Skeletal muscle satellite cell (primary cell): ENCODE measurements at regions not wholly inside any gene's neighbourhood (a gene's known extent, or its start where the extent isn't known, plus 50 kb on each side); places are given as distances from the start of the nearest gene placed in this dataset.

Experiments used
- H3K27me3 ChIP-seq: 2 replicates; pipeline ENCODE4 v1.7.0; 2013; ENCODE audit warnings: low read length; ENCODE audit not compliant: control insufficient read depth, insufficient read depth
- H3K36me3 ChIP-seq: 2 replicates; pipeline ENCODE4 v1.7.0; 2013; ENCODE audit warnings: mild to moderate bottlenecking, control low read depth, low read length; ENCODE audit not compliant: insufficient read depth
- H3K4me1 ChIP-seq: 2 replicates; pipeline ENCODE4 v1.7.0; 2013; ENCODE audit warnings: low read length; ENCODE audit not compliant: control insufficient read depth, insufficient read depth
- H3K4me2 ChIP-seq: 2 replicates; pipeline ENCODE4 v1.7.0; 2013; ENCODE audit warnings: mild to moderate bottlenecking, low read length
- H3K4me3 ChIP-seq: 2 replicates; pipeline ENCODE4 v1.7.0; 2013; ENCODE audit warnings: low read length
- H3K9ac ChIP-seq: 2 replicates; pipeline ENCODE4 v1.7.0; 2013; ENCODE audit warnings: mild to moderate bottlenecking, low read depth, low read length, moderate library complexity
- H3K9me3 ChIP-seq: replicated peaks from 2 replicates; pipeline ENCODE4 v1.7.0; 2013; ENCODE audit warnings: mild to moderate bottlenecking, control low read depth, low read length

DNA sequence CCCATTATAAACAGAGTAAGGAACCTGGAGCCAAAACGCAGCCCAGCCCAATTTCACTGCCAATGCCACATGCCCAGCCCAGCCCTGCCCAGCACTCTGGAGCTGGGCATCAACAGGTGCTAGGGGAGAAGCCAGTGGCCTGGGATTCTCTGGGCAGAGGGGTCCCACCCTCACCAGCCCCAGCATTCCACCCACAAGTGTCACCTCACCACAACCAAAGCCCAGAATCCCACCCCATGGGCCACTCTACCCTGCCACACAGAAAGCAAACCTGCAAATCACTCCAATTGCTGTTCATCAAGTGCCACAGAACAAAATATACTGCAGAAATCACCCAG is 102.5 kb upstream of the CDH5 start:
- H3K27me3 ChIP-seq: peaks cover 7% of the 10 kb centered on the region
- H3K4me1 ChIP-seq: peaks cover 17% of the 10 kb centered on the region
- no peaks in the 10 kb centered on the region for H3K36me3 ChIP-seq
- H3K9me3 ChIP-seq: no peaks in the 10 kb centered on the region
- H3K9ac ChIP-seq: no peak overlapping the region
- no peak overlapping the region for H3K4me2 ChIP-seq
- H3K4me3 ChIP-seq: no peak overlapping the region

DNA sequence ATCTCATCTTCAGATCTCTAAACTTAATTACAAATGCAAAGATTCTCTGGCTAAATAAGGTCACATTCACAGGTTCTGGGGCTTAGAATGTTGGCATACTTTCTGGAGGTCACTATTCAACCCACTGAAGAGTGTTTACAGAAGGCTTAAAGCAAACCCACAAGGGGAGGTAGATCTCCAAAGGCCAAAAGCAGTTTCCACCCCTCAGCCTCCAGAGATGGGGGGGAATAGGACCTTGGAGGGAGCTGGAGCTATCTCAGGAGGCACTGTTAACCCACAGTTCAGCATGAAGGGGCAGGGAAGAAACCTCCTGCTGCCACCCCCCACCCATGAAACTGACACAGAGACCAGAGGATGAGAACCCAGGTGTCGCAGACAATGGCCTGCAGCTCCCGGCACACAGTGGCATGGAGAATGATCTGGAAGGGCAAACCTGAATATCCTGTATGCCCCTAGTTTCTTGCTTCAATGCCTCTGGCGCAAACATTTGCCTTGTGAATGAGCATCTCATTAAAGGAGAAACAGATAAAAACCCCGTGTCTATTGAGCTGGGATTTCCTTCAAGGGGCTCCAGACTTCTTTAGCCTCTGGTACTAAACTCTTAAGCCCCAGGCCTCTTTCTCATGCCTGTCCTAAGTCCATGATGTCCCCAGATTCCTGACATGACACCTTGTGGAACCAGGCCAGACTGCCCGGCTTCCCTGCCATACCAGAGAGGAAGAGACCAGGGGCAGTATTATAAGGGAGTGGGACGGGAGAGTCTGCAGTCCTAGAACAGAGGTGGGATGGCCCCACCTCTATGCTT is 103.1 kb upstream of the CDH5 start:
- Histone ChIP-seq H3K4me1 (peaks cover 17% of the 10 kb centered on the region), H3K4me2 (no peak overlapping the region), H3K9ac (no peak overlapping the region)

DNA sequence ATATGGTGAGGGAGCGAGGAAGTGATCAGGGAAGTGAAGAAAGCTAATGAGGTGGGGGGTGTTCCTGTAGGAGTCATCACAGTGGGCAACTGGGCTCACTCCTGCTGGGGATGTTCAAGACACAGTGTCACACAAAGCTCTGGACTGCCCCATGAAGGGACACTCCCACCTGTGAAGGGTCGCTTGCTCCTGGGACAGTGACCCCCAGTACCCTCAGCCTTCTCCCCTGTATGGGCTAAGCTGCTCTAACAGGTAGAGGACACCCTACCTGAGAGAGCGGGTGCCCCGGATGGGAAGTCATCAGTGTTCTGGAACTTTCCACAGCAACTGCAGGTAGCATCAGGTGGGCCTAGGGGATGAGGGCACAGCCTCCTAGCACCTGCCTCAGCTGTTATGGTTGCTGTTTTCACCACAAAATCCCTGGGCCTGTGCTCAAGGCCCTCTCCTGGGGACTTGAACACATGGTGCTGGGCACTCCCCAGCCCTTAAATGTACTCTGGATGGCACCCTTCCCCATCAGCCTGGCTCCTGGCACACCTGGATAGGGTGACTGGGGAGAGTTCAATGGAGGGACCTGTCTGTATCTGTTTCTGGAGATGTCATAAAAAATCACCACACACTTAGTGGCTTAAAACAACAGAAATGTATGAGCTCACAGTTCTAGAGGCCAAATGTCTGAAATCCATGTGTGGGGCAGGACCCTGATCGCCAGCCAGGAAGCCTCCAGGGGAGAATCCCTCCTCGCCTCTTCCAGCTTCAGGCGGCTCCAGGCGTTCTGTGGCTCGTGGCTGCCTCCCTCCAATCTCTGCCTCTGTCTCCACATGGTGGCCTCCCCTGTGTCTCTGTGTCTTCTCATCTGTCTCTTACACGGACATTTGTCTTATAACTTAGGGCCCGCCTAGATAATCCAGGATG is 104.0 kb upstream of the CDH5 start:
- Histone ChIP-seq H3K4me3 (no peak overlapping the region), H3K4me1 (peaks cover 17% of the 10 kb centered on the region), H3K9me3 (no peaks in the 10 kb centered on the region), H3K4me2 (no peak overlapping the region), H3K9ac (no peak overlapping the region), H3K27me3 (peaks cover 7% of the 10 kb centered on the region), H3K36me3 (no peaks in the 10 kb centered on the region)

More for the DNA sequence above, 103.1 kb upstream of the CDH5 start:
- no peak overlapping the region for H3K4me3 ChIP-seq
- H3K9me3 ChIP-seq: no peaks in the 10 kb centered on the region
- peaks cover 7% of the 10 kb centered on the region for H3K27me3 ChIP-seq
- no peaks in the 10 kb centered on the region for H3K36me3 ChIP-seq

DNA sequence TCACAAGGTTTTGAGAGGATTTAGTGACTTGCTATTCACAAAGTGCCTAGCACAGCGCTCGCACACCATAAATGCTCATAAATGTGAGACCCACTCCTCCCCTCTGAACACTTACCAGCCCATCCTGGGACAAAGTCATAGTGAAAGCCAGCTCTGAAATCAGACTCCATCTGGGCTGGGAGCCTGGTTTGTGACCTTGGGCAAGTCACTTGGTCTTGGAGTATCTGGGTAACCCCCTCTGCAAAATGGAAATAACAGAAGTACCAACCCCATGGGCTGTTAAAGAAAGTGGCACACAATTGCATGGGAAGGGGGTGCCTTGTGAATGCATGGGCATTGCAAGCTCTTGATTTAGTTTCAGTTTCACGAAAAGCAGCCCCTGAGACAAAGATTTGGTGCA is 104.7 kb upstream of the CDH5 start:
- Histone ChIP-seq H3K9ac (no peak overlapping the region), H3K27me3 (peaks cover 7% of the 10 kb centered on the region), H3K36me3 (no peaks in the 10 kb centered on the region), H3K4me2 (no peak overlapping the region), H3K4me3 (no peak overlapping the region), H3K9me3 (no peaks in the 10 kb centered on the region), H3K4me1 (peaks cover 13% of the 10 kb centered on the region)

DNA sequence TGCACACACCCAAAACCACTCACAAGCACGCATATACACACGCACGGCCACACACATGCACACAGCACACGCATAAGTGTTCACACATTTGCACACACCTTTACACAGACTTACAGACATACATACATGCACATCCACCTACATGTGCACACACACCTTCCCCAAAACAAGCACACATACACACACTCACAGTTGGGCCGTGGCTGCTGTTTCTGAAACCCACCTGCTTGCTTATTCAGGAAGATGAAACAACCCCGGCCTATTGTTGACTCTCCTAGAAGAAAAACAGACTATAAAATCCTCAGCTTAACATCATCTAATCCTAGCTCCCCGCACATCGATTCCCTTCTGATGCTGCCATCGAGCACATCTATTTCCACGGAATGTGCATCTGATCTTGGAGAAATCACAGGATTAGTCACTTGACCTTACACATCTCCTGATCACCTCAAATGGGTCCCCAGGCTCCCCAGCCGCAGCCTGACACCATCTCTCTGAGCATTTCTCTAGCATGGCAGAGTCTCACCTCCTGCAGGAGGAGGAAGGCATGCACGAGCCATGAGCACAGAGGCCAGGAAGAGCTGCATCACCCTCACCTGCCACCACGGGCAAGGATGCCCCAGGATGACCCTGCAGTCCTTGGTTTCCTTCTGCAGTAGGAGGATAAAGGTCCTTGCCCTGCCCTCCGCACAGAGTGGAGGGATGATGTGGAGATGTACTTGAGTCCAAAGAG is 105.8 kb upstream of the CDH5 start:
- Histone ChIP-seq H3K9me3 (no peaks in the 10 kb centered on the region), H3K4me2 (no peak overlapping the region), H3K4me3 (no peak overlapping the region), H3K27me3 (peaks cover 7% of the 10 kb centered on the region), H3K9ac (no peak overlapping the region), H3K4me1 (peaks cover 5% of the 10 kb centered on the region), H3K36me3 (no peaks in the 10 kb centered on the region)

DNA sequence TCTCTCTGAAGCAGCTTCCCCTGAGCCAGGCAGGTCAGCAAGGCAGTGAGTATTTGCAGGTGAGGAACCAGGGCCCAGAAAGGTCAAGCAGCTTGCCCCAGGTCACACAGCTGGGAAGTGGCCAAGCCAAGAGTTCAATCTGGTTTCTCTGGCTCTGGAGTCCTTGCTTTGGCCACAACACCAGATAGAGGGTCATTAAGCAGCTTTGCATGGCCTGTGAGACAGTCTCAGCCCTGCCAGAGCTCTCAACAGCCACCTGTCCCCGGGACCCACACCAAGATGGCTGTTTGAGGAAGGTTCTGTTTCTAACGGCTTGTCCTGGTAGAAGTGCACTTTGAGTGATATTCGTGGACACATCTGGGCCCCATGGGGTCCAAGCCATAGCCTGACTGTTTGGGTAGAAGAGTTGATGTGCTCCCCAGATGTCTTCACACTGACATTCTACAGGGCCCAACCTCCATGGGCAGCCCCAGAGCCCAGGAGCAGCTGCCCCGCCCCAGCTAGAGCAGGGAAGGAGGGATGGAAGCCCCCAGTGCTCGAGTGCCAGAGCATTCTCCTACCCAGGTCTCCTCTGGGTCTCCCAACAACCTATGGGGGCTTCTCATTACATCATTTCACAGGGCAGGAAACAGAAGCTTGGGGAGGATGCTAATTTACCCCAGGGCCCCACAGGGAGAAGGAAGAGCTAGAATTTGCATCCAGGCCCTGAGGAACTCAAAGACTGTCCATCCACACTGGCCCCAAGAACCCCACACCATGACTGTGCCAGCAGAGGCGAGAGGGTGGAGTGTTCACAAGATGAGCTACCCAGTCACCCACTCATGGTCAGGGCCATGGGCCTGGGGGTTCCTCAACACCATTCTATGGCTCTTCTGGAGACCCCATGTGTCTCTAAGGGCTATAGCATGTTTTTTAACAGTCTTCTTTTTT is 107.3 kb upstream of the CDH5 start:
- H3K9ac ChIP-seq: no peak overlapping the region
- no peak overlapping the region for H3K4me2 ChIP-seq
- no peak overlapping the region for H3K4me3 ChIP-seq
- H3K4me1 ChIP-seq: peaks cover 3% of the 10 kb centered on the region
- H3K36me3 ChIP-seq: no peaks in the 10 kb centered on the region
- H3K9me3 ChIP-seq: no peaks in the 10 kb centered on the region
- peaks cover 12% of the 10 kb centered on the region for H3K27me3 ChIP-seq

DNA sequence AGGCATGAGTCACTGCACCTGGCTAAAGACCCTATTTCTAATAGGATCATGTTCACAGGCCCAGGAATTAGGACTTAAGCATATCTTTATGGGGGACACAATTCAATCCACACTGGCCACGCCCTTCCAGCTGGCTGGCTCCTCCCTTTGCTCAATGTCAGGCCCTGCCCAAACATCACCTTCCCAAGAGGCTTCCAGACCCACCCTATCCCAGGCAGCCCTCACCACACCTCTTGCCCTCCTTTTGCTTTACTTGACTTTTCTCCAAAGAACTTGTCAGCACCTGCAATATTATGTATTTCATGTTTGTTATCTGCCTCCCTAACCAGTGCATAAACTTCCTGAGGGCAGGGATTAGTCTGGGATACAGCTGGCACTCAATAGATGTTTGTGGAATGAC is 109.6 kb upstream of the CDH5 start:
- Histone ChIP-seq H3K9me3 (no peaks in the 10 kb centered on the region), H3K36me3 (no peaks in the 10 kb centered on the region), H3K4me2 (no peak overlapping the region)

DNA sequence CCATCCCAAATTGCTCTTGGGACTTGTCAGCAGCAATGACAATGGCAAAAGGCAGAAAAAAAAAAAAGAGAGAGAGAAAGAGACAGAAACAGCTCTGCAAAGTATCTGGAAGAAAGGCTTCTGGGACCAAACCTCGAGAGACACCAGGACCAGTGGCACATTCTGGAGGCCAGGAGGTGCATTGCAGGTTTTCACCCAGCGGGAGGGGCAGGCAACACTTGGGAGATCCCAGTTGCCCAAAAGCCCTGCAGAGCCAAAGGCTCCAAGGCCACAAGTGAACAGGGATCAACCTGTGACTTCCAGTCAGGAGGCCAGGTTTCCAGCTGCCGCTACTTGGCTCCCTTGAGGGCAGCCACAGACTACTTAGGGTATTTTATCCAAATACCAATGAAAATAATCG is 110.8 kb upstream of the CDH5 start:
- no peak overlapping the region for H3K4me2 ChIP-seq

More for the DNA sequence above, 109.6 kb upstream of the CDH5 start:
- no peaks in the 10 kb centered on the region for H3K4me1 ChIP-seq
- peaks cover 16% of the 10 kb centered on the region for H3K27me3 ChIP-seq
- H3K4me3 ChIP-seq: no peak overlapping the region
- H3K9ac ChIP-seq: no peak overlapping the region

DNA sequence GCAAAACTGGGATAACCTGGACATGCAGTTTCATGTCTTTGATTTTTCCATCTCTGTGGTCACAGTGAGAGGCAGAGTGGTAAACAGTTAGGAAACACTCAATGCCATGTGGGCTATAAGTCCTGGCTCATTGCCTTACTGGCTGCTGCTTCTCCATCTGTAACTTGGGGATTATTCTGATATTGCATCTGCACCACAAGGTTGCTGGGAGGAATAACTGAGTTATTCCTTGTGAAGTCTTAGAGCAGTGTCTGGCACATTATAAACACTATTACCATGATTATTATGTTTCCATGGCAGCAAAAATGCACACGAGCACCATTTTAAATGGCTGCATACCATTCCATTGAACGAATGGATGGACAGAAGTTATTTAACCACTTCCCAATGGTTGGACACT is 111.7 kb upstream of the CDH5 start:
- Histone ChIP-seq H3K4me2 (no peak overlapping the region), H3K4me1 (peaks cover 7% of the 10 kb centered on the region), H3K36me3 (no peaks in the 10 kb centered on the region), H3K9ac (no peak overlapping the region), H3K27me3 (peaks cover 11% of the 10 kb centered on the region), H3K4me3 (no peak overlapping the region), H3K9me3 (no peaks in the 10 kb centered on the region)

More for the DNA sequence above, 110.8 kb upstream of the CDH5 start:
- Histone ChIP-seq H3K9me3 (no peaks in the 10 kb centered on the region), H3K27me3 (peaks cover 11% of the 10 kb centered on the region), H3K9ac (no peak overlapping the region), H3K4me3 (no peak overlapping the region), H3K36me3 (no peaks in the 10 kb centered on the region), H3K4me1 (peaks cover 5% of the 10 kb centered on the region)

DNA sequence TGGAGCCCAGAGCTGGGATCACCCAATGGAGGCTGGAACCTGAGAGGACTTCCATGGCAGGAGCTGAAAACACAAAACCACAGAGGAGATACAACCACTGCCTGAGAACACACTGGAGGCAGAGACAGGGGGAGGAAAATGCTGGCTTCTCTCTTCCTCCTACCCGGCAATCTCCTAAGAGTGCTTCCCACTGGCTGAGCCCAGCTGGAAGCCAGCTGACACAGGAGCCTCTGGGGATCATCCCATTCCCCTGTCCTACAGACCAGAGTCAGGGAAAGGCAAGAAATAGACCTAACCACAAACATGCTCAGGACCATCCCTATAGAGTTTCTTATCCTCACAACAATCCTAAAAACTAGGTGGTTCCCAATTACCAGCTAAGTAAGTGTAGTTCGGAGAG is 112.4 kb upstream of the CDH5 start:
- H3K36me3 ChIP-seq: no peaks in the 10 kb centered on the region
- H3K4me1 ChIP-seq: peaks cover 7% of the 10 kb centered on the region
- no peaks in the 10 kb centered on the region for H3K9me3 ChIP-seq
- H3K4me3 ChIP-seq: no peak overlapping the region
- H3K27me3 ChIP-seq: peaks cover 11% of the 10 kb centered on the region
- no peak overlapping the region for H3K9ac ChIP-seq
- H3K4me2 ChIP-seq: no peak overlapping the region
